ENCODE measurements at regions not wholly inside any gene's neighbourhood (a gene's known extent, or its start where the extent isn't known, plus 50 kb on each side); places are given as distances from the start of the nearest gene placed in this dataset.
A peak's percentile ranks its signal among the peaks of the same experiment; 100 is the strongest.

DNA sequence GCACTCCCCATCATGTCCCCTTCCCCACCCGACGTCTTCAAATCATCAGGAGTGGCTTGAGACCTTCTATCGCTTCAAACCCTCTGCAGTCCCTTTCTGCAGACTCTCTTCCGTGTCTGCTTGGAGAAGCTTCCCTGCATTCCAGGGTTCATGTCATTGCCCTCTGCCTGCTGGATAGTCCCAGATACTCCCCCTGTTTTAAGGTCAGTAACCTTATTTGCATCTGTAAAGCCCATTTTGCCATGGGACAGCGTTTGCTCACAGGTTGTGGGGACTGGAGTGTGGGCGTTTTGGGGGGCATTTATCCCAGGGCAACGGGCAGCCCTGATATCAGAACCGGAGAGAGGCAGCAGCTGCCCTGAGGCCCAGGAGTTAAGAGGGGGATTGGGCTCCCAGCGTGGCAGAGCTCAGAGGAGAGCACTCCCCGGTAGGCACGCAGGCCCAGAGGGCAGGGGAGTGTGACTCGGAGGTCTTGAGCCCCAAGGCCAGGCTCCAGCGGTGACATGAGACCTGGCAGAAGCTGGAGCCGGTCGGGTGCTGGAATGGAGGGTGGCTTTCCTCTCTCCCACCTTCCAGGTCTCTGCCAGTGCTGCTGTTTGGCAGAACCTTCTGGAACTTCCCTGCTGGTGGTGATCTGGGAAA is 73.8 kb downstream of the RTP5 start:
- no peak for DNase-seq

DNA sequence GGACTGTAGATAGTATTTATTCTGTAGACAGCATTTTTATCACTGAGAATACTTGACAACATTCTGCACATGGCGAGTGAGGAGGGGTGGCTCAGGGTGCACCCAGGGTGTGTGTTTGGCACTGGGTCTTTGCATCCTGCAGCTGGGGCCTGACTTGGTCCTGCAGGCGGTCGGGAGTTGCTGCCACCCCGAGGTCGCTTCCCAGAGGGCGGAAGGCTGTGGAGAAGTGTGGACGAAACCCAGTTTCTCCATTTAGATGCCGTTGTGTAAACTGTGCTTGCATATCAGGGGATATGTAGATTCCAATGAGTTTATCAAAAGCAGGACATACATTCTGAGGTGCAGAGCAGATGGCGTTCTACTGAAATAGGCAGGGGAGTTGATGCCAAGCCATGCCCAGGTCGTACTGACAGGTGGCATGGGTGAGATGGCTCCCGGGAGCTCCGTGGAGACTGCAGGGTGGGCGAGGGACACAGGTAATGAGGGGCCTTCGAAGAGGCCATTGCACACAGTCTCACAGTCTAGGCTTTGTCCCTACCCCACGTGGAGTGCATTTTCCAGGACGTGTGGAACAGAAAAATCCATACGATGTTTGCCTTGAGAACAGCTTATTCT is 74.5 kb downstream of the RTP5 start:
- no peak for DNase-seq

DNA sequence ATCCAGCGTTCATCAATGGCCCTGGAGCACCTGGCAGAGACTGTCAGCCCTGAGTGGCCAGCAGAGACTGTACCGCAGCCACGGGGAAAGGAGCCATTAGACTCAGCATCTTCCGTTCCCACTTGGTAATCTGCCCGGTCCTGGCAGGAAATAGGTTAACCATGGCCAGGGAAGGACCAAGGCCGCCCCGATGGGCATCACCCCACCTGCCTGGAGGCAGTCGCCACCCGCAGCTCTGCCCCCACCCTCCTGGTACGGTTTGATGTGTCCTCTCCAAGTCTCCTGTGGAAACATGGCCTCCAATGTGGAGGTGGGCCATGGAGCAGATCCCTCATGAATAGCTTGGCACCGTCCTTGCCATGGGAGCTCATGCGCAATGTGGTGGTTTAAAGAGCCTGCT is 75.3 kb downstream of the RTP5 start:
- DNase-seq, result no peak

DNA sequence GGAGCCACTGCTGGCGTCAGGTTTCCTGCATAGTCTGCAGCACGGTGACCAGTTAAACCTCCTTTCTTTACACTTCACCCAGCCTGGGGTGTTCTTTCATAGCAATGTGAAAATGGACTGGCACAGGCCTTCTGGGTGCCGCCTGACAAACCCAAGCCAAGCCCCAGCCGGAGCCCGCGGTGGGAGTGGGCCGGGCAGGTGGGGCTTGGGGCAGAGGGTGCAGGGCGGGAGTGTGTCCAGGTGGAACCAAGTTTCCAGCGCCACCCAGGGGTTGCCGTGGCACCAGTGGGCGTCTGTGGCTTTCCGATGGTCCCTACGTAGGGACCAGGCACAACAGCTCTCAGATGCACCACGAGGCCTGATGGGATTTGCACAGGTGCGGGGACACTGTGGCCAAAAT is 75.8 kb downstream of the RTP5 start:
- DNase-seq, result no peak

DNA sequence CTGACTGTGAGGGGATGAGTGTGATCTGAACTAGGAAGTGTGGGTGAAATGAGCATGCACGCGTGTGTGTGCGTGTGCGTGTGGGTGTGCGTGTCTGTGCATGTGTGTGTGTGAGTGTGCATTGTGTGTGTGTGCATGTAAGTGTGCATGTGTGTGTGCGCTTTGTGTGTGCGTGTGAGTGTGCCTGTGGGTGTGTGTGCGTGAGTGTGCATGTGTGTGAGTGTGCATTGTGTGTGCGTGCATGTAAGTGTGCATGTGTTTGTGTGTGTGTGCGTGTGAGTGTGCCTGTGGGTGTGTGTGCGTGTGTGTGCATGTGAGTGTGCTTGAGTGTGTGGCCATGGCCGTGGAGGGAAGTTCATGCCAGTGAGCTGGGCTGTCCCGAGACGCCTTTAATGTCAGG is 76.3 kb downstream of the RTP5 start:
- no peak for DNase-seq

DNA sequence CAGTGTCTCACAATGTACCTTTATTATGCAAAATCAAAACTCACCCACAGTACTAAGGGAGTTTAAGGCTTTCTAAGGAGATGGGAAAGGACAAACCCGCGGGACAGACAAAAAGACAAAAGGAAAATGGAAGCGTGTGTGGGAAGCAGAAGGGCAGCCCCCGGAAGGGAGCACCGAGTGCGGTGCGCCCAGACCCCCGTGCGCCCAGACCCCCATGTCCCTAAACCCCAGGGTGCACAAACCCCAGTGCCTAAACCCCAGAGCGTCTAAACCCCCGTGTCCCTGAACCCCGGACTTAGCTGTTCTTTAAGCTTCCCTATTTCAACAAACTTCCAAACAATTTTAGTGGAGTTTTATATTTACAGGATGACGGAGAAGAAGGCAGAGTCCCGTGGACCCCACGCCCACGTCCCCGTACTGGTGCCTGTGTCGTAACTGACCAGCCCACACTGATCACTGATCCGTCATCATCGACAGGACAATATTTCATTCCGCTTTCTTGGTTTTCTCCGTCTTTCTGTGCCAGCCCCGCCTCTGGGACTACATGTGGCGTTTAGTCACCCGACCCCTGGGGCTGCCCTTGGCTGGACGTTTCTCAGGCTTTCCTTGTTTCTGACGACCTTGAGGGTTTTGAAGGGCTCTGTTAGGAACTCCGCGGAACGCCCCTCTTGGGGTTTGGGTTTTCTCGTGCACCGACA is 76.9 kb downstream of the RTP5 start:
- no peak for DNase-seq

DNA sequence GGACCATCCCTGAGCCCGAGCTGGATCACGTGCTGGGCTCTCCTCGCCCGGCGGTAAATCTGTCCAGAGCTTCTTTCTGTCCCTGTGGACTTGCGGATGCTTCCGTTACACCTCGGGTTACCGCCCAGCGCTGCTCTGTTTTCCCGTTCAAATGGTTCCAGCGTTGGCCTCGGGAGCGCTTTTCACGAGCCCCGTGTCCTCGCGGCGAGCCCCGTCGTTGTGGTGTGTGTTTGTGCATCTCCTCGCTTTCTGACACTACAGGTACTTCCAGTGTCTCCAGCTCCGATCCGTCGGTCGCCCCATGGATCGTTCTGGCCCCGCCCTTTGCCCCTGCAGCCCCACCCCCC is 77.4 kb downstream of the RTP5 start:
- DNase-seq, result no peak

DNA sequence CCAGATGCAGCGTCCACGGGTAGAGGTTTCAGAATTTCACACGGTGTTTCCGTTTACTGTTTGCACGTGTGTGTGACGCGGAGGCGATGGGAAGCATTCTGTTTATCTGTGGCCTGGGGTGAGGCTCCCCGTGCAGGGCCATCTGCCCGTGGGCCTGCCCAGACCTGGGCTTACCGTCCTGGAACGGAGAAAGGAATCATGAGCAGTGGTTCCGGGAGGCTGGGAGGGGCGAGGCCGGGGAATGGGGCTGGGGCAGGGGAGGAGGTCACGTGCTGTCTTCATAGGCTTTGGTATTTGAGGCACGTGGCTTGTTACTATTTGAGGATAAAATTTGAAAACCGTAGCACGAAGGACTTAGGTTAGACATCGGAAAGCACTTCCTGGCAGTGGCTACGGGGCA is 77.9 kb downstream of the RTP5 start:
- DNase-seq, result no peak

DNA sequence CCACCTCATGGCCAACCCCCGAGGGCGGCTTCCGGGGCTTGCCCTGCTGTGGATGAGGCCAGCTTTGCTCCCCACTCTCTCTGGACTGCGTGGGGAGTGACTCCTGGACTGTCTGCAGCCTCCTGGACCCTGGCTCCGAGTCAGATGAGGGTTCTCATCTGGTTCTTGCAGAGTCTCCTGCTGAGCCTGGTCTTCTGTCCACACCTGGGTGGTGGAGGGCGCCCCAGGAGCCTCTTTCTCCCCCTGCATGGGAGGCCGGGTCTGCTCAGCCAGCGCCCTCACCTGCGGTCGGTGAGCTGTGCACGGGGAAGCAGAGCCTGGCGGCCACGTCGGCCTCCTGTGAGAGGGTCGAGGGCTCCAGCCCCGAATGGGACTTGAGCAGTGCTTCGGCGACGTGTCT is 78.3 kb downstream of the RTP5 start:
- DNase-seq, result no peak

DNA sequence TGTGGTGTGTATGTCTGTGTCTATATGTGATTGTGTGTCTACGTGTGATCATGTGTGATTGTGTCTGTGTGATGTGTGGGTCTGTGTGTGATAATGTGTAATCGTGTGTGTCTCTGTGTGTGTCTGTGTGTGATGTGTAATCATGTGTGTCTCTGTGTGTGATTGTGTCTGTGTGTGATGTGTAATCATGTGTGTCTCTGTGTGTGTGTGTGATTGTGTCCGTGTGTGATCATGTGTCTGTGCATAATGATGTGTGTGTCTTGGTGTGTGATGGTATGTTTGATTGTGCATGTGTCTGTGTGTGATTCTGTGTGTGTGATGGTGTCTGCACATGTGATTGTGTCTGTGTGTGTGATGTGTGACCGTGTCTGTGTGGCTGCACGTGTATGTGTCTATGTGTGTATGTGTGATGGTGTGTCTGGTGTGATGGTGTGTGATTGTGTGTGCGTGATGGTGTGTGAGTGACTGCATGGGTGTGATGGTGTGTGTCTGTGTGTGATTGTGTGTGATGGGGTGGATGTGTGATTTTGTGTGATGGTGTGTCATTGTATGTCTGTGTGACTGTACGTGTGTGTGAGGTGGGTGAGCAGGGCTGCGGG is 78.9 kb downstream of the RTP5 start:
- no peak for DNase-seq

DNA sequence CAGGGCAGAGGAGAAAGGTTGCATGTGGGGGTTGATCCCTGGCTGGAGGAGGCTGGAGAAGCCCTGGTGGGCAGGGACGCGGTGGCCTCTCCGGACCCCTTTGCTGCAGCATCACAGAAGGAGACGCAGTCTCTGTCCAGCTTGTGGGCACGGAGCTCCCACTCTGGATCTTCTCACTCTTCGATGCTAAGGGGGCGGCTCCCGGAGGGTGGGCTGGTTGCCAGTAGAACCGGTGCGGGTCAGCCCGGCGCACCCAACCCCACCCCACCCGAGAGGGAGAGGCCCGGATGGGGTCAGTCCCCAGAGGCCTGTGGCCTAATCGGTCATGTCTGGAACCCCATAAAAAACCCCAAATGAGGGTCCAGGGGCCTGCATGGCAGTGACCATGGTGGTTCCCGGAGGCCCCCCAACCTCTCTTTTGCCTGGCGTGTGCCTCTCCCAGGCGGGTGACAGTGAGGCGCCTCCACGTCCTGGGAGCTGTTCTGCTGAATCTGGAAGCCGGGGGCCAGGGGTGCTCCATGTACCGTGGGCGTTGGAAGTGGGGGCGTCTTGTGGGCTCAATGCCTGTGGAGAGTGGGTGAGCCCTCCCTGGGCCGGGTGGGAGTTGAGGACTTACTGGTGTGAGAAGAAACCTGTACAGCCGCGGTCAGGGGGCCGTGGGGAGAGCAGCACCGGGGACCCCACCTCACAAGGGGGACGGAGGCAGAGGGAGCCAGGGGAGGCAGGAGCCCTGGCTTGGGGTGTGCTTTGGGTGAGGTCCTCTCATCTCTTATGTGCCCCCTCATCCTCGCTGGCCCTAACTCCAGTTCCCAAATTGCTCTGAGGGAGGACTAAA is 79.6 kb downstream of the RTP5 start:
- no peak for DNase-seq

DNA sequence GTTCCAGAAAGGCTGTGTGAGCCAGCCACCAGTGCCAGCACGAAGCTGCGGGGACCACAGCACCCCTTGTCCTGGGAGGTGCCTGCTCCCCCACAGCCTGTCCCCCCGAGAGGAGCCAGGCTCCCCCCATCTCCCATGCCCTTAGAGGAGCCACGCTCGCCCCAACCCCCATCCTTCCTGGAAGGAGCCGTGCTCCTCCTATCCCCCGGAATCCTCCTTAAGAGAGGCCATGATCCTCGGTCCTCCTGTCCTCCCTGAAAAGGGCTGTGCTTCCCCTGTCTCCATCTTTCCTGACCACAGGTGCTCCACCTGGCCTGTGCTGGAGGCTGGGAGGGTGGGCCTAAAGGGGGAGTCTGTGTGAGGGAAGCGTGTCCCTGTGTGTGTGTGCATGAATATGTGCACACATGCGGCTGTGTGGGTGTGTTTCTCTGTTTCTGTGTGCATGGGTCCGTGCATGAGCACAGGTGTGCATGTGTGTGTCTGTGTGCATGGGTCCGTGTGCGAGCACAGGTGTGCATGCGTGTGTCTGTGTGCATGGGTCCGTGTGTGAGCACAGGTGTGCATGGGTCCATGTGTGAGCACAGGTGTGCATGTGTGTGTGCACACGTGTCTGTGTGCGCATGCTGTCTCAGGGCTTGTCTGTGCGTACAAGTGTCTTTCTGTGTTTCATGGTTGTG is 80.3 kb downstream of the RTP5 start:
- DNase-seq, result no peak

DNA sequence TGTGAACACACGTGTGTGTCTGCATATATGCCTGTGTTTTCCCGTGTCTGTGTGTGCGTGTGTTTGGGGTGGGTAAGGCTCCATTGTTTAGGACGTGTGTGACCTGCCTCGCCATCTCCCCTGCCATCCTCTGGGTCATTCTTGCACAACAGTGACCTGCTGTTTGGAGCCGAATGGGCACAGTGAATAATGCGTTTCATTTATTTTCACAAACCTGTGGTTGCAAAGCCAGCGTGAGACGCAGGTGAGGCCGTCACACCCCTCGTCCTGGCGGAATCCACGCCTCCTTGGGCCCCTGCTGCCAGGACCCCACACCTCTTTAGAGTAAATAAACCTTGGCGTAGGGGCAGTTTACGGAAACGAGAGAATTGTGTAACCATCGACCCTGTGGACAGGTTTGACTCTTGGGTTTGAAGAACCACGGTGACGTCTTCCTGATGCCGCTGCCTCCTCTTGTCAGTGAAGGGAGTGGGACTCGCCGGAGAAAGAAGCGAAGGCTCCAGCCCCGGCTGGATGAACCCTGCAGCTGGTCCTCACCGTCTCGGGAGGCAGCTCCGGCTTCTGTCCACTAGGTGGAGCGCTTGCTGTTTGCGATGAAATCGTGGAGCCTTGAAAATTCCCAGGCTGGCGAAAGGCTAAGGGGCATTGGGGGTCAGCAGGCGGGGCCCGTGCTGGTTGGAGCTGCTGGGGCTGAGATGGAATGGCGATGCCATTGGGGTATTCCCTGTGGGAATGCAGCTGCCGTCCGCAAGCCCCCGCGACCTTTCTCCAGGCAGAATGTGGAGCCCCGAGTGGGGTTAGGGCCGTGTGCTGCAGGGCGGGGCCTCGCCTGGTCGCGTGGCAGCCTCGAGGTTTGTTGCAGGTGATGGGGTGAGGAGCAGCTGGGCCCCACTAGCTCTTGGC is 81.1 kb downstream of the RTP5 start:
- peak; percentile 53 to 59 for DNase-seq

DNA sequence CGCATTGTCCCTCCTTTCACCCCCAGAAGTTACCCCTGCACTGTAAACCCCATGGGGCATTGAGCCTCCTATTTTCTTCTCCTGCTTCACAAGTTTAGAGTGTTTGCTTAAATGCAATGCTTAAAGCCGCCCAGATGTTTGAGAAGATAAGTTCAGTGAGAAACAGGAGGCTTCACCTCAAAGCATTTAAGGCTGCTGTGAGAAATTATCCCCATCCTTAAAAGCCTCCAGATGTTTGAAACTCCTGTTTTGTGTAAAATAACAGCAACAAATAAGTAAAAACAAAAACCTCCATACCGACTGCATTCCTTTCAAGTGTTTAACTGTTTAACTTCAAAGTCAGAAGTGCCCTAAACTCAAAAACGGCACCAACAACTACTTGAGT is 81.8 kb downstream of the RTP5 start:
- DNase-seq, result no peak

DNA sequence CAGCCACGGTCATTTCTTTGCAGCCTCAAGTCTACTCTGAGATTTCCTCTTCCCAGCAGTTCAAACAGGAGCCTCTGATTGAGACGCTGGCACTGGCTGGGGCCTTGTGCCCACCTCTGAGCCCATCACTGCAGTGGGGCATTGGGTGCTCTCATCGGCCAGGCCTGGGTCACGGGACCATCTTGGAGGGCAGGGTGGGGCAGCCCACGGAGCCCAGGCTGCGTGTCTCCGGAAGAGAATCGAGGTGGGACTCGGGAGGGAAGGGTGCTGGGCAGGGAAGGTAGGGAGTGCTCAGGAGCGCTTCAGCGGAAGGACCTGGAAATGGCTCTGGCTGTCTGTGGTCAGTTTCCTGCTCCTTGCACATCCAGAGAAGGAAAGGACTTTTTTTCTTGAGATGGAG is 82.4 kb downstream of the RTP5 start:
- no peak for DNase-seq

DNA sequence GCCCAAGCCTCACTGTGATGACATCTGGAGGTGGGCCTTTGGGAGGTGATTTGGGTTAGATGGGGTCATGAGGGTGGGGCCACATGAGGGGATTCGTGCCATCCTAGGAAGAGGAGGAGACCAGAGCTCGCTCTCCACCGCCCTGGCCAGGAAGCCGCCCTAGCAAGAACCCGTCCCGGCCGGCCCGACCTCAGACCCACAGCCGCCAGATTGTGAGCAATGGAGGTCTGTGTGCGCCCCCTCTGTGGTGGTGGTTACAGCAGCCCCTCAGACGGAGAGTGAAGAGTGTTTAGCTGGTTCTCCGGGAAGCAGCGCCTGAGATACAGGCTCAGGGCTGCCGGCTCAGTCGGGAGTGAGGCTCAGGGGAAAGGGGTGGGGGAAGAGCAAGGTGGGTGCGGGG is 83.3 kb downstream of the RTP5 start:
- DNase-seq, result no peak

DNA sequence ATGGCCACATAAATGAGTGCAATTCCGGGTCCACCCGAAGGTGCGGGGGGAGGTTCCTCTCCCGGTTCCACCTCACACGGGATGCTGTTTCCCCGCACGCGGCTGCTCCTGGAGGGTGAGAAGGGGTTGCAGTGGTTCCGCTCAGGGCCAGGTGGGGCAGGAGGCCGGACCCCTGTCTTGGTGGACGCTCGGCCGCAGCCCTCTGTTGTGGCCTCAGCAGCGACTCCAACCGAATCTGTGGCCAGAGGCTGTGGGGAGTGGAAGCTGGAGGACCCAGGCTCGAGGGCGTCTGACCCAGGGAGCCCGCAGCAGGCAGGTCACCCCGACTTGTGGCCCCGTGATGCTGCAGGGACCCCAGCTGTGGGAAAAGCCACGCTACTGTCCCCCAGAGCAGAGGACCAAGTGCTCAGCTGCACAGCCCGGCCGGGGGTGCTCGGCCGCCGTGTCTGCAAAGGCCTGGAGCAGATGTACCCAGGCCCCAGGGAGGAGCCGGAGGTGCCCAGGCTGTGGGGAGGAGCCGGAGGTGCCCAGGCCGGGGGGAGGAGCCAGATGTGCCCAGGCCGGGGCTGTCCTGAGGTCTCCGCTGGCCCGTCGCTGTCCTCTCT is 83.9 kb downstream of the RTP5 start:
- no peak for DNase-seq

DNA sequence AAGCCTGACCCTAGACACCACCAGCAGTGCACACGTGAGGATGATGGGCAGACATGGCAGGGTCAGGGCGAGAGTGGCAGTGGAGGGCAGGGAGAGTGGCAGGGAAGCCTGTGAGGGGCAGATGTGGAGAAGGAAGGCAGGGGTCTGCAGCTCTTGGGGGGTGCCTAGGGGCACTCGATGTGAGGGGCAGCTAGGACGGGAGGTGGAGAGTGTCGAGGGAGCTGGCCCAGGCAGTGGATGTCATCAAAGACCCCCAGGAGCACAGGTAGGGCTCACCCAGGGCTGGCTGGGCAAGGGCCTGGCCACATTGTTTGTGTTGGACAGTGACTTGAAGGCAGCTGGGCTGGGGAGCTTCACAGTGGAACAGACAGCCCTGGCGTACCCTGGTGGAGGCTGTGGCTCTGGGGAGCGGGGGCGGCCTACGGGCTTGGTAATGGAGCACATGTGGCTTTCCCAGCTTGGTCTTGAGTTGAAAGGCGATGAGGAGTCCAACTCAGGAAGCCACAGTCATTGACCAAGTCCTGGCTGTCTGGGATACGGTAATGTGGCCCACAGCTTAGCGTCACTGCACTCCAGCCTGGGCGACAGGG is 87.1 kb downstream of the RTP5 start:
- no peak for DNase-seq

DNA sequence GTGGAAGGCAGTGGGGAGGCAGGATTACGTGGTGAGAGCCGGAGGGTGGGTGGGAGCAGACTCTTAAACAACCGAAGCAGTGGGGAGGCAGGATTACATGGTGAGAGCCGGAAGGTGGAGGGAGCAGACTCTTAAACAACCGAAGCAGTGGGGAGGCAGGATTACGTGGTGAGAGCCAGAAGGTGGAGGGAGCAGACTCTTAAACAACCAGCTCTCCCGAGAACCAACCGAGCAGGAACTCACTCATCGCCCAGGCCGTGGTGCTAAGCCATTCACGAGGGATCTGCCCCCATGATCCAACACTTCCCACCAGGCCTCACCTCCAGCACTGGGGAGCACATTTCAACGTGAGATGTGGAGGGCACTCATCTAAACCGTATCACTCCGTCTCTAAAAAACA is 87.7 kb downstream of the RTP5 start:
- DNase-seq, result no peak

DNA sequence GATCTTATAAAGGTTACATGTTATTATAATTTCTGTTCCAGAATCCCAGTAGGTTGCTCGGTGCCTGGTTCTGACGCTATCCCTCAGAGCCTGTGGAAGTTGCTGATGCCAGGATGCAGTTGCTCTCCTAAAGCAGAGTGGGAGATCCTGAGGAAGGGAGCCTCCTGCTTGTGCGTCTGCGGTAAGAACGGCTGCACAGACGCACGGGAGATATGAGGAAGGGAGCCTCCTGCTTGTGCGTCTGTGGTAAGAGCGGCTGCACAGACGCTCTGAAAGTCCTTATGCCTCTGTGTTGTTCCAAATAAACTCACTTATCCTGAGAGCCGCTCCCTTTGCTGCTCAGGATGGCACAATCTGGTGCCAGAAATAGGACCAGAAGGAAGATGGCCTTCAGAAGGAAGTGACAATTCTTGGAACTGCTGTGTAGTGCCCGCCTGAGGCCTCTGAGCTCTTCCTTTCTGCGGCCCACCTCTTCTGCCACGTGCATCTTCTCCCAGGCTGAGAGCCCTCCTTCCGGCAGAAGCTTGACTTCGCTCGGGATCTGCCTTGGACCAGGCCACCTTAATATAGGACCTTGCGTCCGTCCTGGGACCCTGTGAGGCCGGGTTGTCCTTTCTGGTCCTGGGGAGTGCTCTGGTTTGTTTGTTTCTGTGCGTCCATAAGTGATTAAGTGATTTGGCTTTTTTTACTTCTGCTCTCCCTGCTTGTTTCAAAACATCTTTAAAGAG is 89.5 kb downstream of the RTP5 start:
- no peak for DNase-seq

All from CD4-positive, alpha-beta T cell treated with Interleukin-1 beta for 1 hour (primary cell).